H1 (cell line): ENCODE measurements at regions not wholly inside any gene's neighbourhood (a gene's known extent, or its start where the extent isn't known, plus 50 kb on each side); places are given as distances from the start of the nearest gene placed in this dataset.
A peak's percentile ranks its signal among the peaks of the same experiment; 100 is the strongest.

ENCODE experiments used
- CTCF ChIA-PET: fragments of 300-600 bp; sonication (Branson Sonifier 250); formaldehyde crosslinking; loops from one replicate; lab custom pipeline; 2021; ENCODE audit not compliant: partially characterized antibody; lab: Charles Lee
- POLR2A ChIA-PET: fragments of 300-600 bp; sonication (Branson Sonifier 250); formaldehyde crosslinking; loops from one replicate; lab custom pipeline; 2021; ENCODE audit warnings: inconsistent platforms; ENCODE audit not compliant: partially characterized antibody; lab: Charles Lee
- DNase-seq, 2 experiments: peaks; one replicate each; pipeline versions ENCODE4 v3.0.0 to v3.0.0-alpha.2; 2010 to 2022; ENCODE audit warnings: low spot score in 2 of 2, low read depth in 1 of 2, mixed read lengths in 1 of 2
- FAIRE-seq: peaks from 2 replicates; lab custom pipeline; 2011; peaks lifted over from hg19 to GRCh38; lab: Jason Lieb, UNC
- H2AFZ ChIP-seq: 2 replicates; pipeline ENCODE4 v1.8.1; 2012; ENCODE audit warnings: low read length, inconsistent platforms
- H2AK5ac ChIP-seq: 2 replicates; pipeline ENCODE4 v1.6.1; 2013; ENCODE audit warnings: low read depth, low read length
- H2BK120ac ChIP-seq: replicated peaks from 2 replicates; pipeline ENCODE3; 2013; ENCODE audit warnings: low read depth, low read length, inconsistent platforms
- H2BK12ac ChIP-seq: 2 replicates; pipeline ENCODE4 v1.6.1; 2013; ENCODE audit warnings: low read depth, low read length
- H2BK15ac ChIP-seq: 2 replicates; pipeline ENCODE4 v1.6.1; 2013; ENCODE audit warnings: low read length
- H2BK20ac ChIP-seq: 2 replicates; pipeline ENCODE4 v1.6.1; 2013; ENCODE audit warnings: low read length
- H2BK5ac ChIP-seq: 2 replicates; pipeline ENCODE4 v1.6.1; 2013; ENCODE audit warnings: low read depth, low read length
- H3K14ac ChIP-seq: 2 replicates; pipeline ENCODE4 v1.6.1; 2013; ENCODE audit warnings: inconsistent platforms; ENCODE audit not compliant: insufficient read length
- H3K18ac ChIP-seq: 2 replicates; pipeline ENCODE4 v1.6.1; 2013; ENCODE audit warnings: low read length; ENCODE audit errors: extremely low read depth
- H3K23ac ChIP-seq: 2 replicates; pipeline ENCODE4 v1.6.1; 2013; ENCODE audit warnings: inconsistent platforms; ENCODE audit not compliant: insufficient read length
- H3K23me2 ChIP-seq: 2 replicates; pipeline ENCODE4 v1.6.1; 2013; ENCODE audit warnings: low read depth, low read length
- H3K27ac ChIP-seq: 2 replicates; pipeline ENCODE4 v1.6.1; 2011; ENCODE audit warnings: low read depth, low read length, inconsistent platforms
- H3K27me3 ChIP-seq, 4 experiments: replicated peaks in 1 of 4; 1 replicate in 1 of 4; 2 replicates in 3 of 4; pipeline versions ENCODE4 v1.6.1 to v1.8.1; 2011 to 2013; ENCODE audit warnings: low read length in 3 of 4, mild to moderate bottlenecking in 3 of 4, inconsistent platforms in 2 of 4, mixed read lengths in 2 of 4, moderate library complexity in 1 of 4; ENCODE audit not compliant: control insufficient read depth in 3 of 4, insufficient read depth in 3 of 4; ENCODE audit errors: extremely low read depth in 1 of 4
- H3K36me3 ChIP-seq, 4 experiments: 2 replicates each; pipeline versions ENCODE4 v1.6.1 to v1.8.1; 2011 to 2013; ENCODE audit warnings: mild to moderate bottlenecking in 4 of 4, low read length in 3 of 4, moderate library complexity in 2 of 4, control low read depth in 1 of 4, inconsistent platforms in 1 of 4; ENCODE audit not compliant: insufficient read depth in 4 of 4, control insufficient read depth in 2 of 4
- H3K4ac ChIP-seq: replicated peaks from 2 replicates; pipeline ENCODE3; 2013; ENCODE audit warnings: low read length, low read depth, mixed read lengths, inconsistent platforms; ENCODE audit not compliant: insufficient read length
- H3K4me1 ChIP-seq, 4 experiments: replicated peaks in 1 of 4; 1 replicate in 1 of 4; 2 replicates in 3 of 4; pipeline versions ENCODE4 v1.6.1 to v1.8.1; 2011 to 2013; ENCODE audit warnings: low read length in 3 of 4, inconsistent platforms in 2 of 4, mixed read lengths in 1 of 4; ENCODE audit not compliant: insufficient read depth in 4 of 4, control insufficient read depth in 3 of 4
- H3K4me2 ChIP-seq, 2 experiments: 2 replicates each; pipeline versions ENCODE4 v1.6.1 to v1.8.1; 2011 to 2013; ENCODE audit warnings: low read depth in 2 of 2, low read length in 2 of 2, control low read depth in 1 of 2, inconsistent platforms in 1 of 2, mild to moderate bottlenecking in 1 of 2; ENCODE audit not compliant: insufficient read depth in 1 of 2
- H3K4me3 ChIP-seq, 4 experiments: fragments of 200-600, 300-600 bp in 1 of 4; sonication (generic), shearing (Covaris generic), sonication (Bioruptor Twin) in 1 of 4; 2 replicates each; pipeline versions ENCODE4 v1.5.1 to v1.8.1; 2011 to 2016; ENCODE audit warnings: low read length in 4 of 4, low read depth in 3 of 4, control low read depth in 2 of 4, inconsistent platforms in 2 of 4, mild to moderate bottlenecking in 2 of 4, mixed read lengths in 1 of 4, moderate library complexity in 1 of 4; ENCODE audit not compliant: insufficient read depth in 2 of 4; ENCODE audit errors: extremely low read depth in 1 of 4
- H3K56ac ChIP-seq: replicated peaks from 2 replicates; pipeline ENCODE3; 2013; ENCODE audit warnings: low read depth, mild to moderate bottlenecking, mixed read lengths, low read length, inconsistent platforms; ENCODE audit not compliant: insufficient read length
- H3K79me1 ChIP-seq: 2 replicates; pipeline ENCODE4 v1.6.1; 2013; ENCODE audit warnings: low read depth, low read length, control low read depth
- H3K79me2 ChIP-seq, 2 experiments: 2 replicates each; pipeline versions ENCODE4 v1.6.1 to v1.8.1; 2012 to 2013; ENCODE audit warnings: low read length in 2 of 2, mild to moderate bottlenecking in 2 of 2, inconsistent platforms in 1 of 2; ENCODE audit not compliant: insufficient read depth in 2 of 2, control insufficient read depth in 1 of 2
- H3K9ac ChIP-seq, 4 experiments: replicated peaks in 1 of 4; 1 replicate in 1 of 4; 2 replicates in 3 of 4; pipeline versions ENCODE4 v1.6.1 to v1.8.1; 2011 to 2013; ENCODE audit warnings: low read depth in 3 of 4, low read length in 3 of 4, control low read depth in 2 of 4, mild to moderate bottlenecking in 2 of 4, moderate library complexity in 2 of 4, inconsistent platforms in 1 of 4; ENCODE audit errors: extremely low read depth in 1 of 4
- H3K9me3 ChIP-seq, 2 experiments: 2 replicates each; pipeline versions ENCODE4 v1.6.1 to v1.8.1; 2012 to 2013; ENCODE audit warnings: mild to moderate bottlenecking in 2 of 2, moderate library complexity in 2 of 2, control low read depth in 1 of 2, inconsistent platforms in 1 of 2, low read depth in 1 of 2, low read length in 1 of 2, mixed read lengths in 1 of 2; ENCODE audit not compliant: insufficient read depth in 2 of 2
- H4K20me1 ChIP-seq, 2 experiments: replicated peaks in 1 of 2; 2 replicates each; pipeline versions ENCODE3 to v1.8.1; 2011 to 2013; ENCODE audit warnings: inconsistent platforms in 2 of 2, low read length in 2 of 2, mild to moderate bottlenecking in 1 of 2; ENCODE audit not compliant: insufficient read depth in 2 of 2, control insufficient read depth in 1 of 2
- H4K5ac ChIP-seq: 2 replicates; pipeline ENCODE4 v1.6.1; 2013; ENCODE audit warnings: low read length, low read depth, mixed read lengths, inconsistent platforms; ENCODE audit not compliant: insufficient read length
- H4K8ac ChIP-seq: 2 replicates; pipeline ENCODE4 v1.8.0; 2013; ENCODE audit warnings: mild to moderate bottlenecking, moderate library complexity, low read length, inconsistent platforms; ENCODE audit not compliant: insufficient read depth; ENCODE audit errors: extremely low read depth
- H4K91ac ChIP-seq: replicated peaks from 2 replicates; pipeline ENCODE3; 2013; ENCODE audit warnings: low read length, mixed read lengths, inconsistent platforms; ENCODE audit not compliant: insufficient read length
- BACH1 ChIP-seq: IDR thresholded peaks from 2 replicates; pipeline ENCODE4 v1.6.1; 2012; ENCODE audit warnings: low read length, improper control_type of control experiment
- BRCA1 ChIP-seq: IDR thresholded peaks from 2 replicates; pipeline ENCODE4 v1.6.1; 2012; ENCODE audit warnings: low read depth, low read length, improper control_type of control experiment
- CEBPB ChIP-seq: IDR thresholded peaks from 2 replicates; pipeline ENCODE4 v1.6.1; 2012; ENCODE audit warnings: low read depth, low read length
- EGR1 ChIP-seq: IDR thresholded peaks from 2 replicates; pipeline ENCODE4 v1.6.1; 2011; ENCODE audit warnings: low read depth, low read length, borderline replicate concordance
- FOSL1 ChIP-seq: IDR thresholded peaks from 2 replicates; pipeline ENCODE4 v1.6.1; 2011; ENCODE audit warnings: mild to moderate bottlenecking, low read depth, low read length, moderate library complexity; ENCODE audit not compliant: insufficient read depth
- GABPA ChIP-seq: IDR thresholded peaks from 2 replicates; pipeline ENCODE4 v1.6.1; 2011; ENCODE audit warnings: mild to moderate bottlenecking, low read length, moderate library complexity, borderline replicate concordance; ENCODE audit not compliant: insufficient read depth
- GTF2F1 ChIP-seq: IDR thresholded peaks from 2 replicates; pipeline ENCODE4 v1.6.1; 2012; ENCODE audit warnings: low read depth, low read length, improper control_type of control experiment, borderline replicate concordance
- JUN ChIP-seq: IDR thresholded peaks from 2 replicates; pipeline ENCODE4 v1.6.1; 2011; ENCODE audit warnings: low read depth, mild to moderate bottlenecking, improper control_type of control experiment, low read length
- KDM1A ChIP-seq: fragments of 200-600, 300-600 bp; sonication (generic); IDR thresholded peaks from 2 replicates; pipeline ENCODE4 v1.7.1; 2016; ENCODE audit warnings: mild to moderate bottlenecking, low read length, borderline replicate concordance
- KDM5A ChIP-seq: fragments of 200-600 bp; IDR thresholded peaks from 2 replicates; pipeline ENCODE4 v1.7.1; 2012; ENCODE audit warnings: mild to moderate bottlenecking, low read length, inconsistent platforms, mixed read lengths
- POLR2AphosphoS5 ChIP-seq: IDR thresholded peaks from 2 replicates; pipeline ENCODE4 v1.6.1; 2011; ENCODE audit warnings: low read depth, low read length
- SP4 ChIP-seq: IDR thresholded peaks from 2 replicates; pipeline ENCODE4 v1.6.1; 2012; ENCODE audit warnings: low read length, inconsistent platforms
- SRF ChIP-seq: IDR thresholded peaks from 2 replicates; pipeline ENCODE4 v1.6.1; 2011; ENCODE audit warnings: mild to moderate bottlenecking, low read depth, low read length, moderate library complexity
- SUZ12 ChIP-seq: fragments of 200-600 bp; sonication (generic); IDR thresholded peaks from 2 replicates; pipeline ENCODE4 v1.6.1; 2012; ENCODE audit warnings: mild to moderate bottlenecking, inconsistent platforms, low read length, moderate library complexity, mixed read lengths
- YY1 ChIP-seq: IDR thresholded peaks from 2 replicates; pipeline ENCODE4 v1.6.1; 2011; ENCODE audit warnings: low read depth, mild to moderate bottlenecking, low read length
- WGBS, 2 experiments: shearing (Covaris generic) in 1 of 2; methylation state at CpG; one replicate each; pipeline versions ENCODE4 v1.1.6 to v1.1.7; 2013 to 2015; ENCODE audit warnings: low lambda C conversion rate in 2 of 2, mixed read lengths in 2 of 2, inconsistent platforms in 1 of 2, low coverage in 1 of 2, missing lambda C conversion rate in 1 of 2; ENCODE audit not compliant: insufficient replicate concordance in 2 of 2, insufficient coverage in 1 of 2, insufficient read length in 1 of 2; ENCODE audit errors: extremely low coverage in 1 of 2, missing lambda C conversion rate in 1 of 2; 5-methylcytosine and 5-hydroxymethylcytosine counted together

GRCh38 chr1:4946343-4946742, 291.9 kb downstream of the AJAP1 start:
- POLR2A ChIA-PET, result no interaction called here
- TF ChIP-seq JUN (no peak), FOSL1 (no peak), KDM5A (no peak), CEBPB (no peak), GABPA (no peak), BACH1 (no peak), YY1 (no peak), POLR2AphosphoS5 (no peak), SRF (no peak), EGR1 (no peak), SUZ12 (no peak), SP4 (no peak), BRCA1 (no peak), GTF2F1 (no peak), KDM1A (no peak)

More at GRCh38 chr1:4946343-4946742, 291.9 kb downstream of the AJAP1 start:
- Histone ChIP-seq H3K4me3 (no peak overlapping the region), H2BK20ac (no peak overlapping the region), H2AFZ (no peak overlapping the region), H3K23me2 (no peaks in the 10 kb centered on the region; the same call in 1 of the 2 replicates), H3K9me3 (peaks cover 0 to 4% of the 10 kb centered on the region in 2 experiments; a peak in 1 of 4 replicates), H3K27ac (no peak overlapping the region), H3K4me1 (no peaks in the 10 kb centered on the region), H2BK15ac (no peak overlapping the region), H4K5ac (no peak overlapping the region), H3K18ac (no peak overlapping the region), H3K27me3 (no peaks in the 10 kb centered on the region), H3K79me1 (no peaks in the 10 kb centered on the region), H3K23ac (no peak overlapping the region), H2BK120ac (no peak overlapping the region), H3K36me3 (no peaks in the 10 kb centered on the region; a peak in 1 of 8 replicates), H2AK5ac (0 out of 2 replicates have a peak overlapping the region, but pooled peaks have one; percentile 83), H4K8ac (no peak overlapping the region), H3K4ac (no peak overlapping the region), H3K14ac (no peak overlapping the region), H3K79me2 (no peaks in the 10 kb centered on the region), H4K91ac (no peak overlapping the region), H3K9ac (no peak overlapping the region; a peak in 1 of 7 replicates), H3K4me2 (no peak overlapping the region), H3K56ac (no peak overlapping the region), H4K20me1 (no peaks in the 10 kb centered on the region), H2BK5ac (peak overlapping the region; percentile 37; the same call in 1 of the 2 replicates), H2BK12ac (no peak overlapping the region)
- DNase-seq (no peak), FAIRE-seq (no peak)
- CTCF ChIA-PET, result interaction anchor here (1.5 kb wide), 1 partner anchor 12 kb away, joined by 3 read pairs; no protein-coding TSS in a partner anchor
- 86% methylated on average over 5 of the region's 5 CpGs; no CpG with 5 or more reads in 1 of the 2 experiments for WGBS, 2 experiments
